HCT116 (cell line): ENCODE measurements at regions not wholly inside any gene's neighbourhood (a gene's known extent, or its start where the extent isn't known, plus 50 kb on each side); places are given as distances from the start of the nearest gene placed in this dataset.

Source experiments
- CBX3 ChIP-seq: IDR thresholded peaks from 2 replicates; pipeline ENCODE4 v1.6.1; 2012; ENCODE audit warnings: low read depth
- CEBPB ChIP-seq: IDR thresholded peaks from 2 replicates; pipeline ENCODE4 v1.6.1; 2012; ENCODE audit warnings: low read depth
- CTCF ChIP-seq, 3 experiments: fragments of 200-600 bp in 1 of 3; sonication (generic) in 1 of 3; IDR thresholded peaks in 2 of 3; conservative IDR thresholded peaks in 1 of 3; 2 replicates each; pipeline ENCODE4 v1.5.1; 2012 to 2017; ENCODE audit warnings: low read depth in 2 of 3, low read length in 2 of 3, antibody characterized with exemption in 1 of 3, borderline replicate concordance in 1 of 3, control low read depth in 1 of 3, mild to moderate bottlenecking in 1 of 3, mixed read lengths in 1 of 3, mixed run types in 1 of 3, moderate library complexity in 1 of 3; ENCODE audit not compliant: insufficient read depth in 1 of 3
- ELF1 ChIP-seq: IDR thresholded peaks from 2 replicates; pipeline ENCODE4 v1.6.1; 2012; ENCODE audit warnings: low read depth, borderline replicate concordance
- FOSL1 ChIP-seq: IDR thresholded peaks from 2 replicates; pipeline ENCODE4 v1.6.1; 2012; ENCODE audit warnings: low read depth
- POLR2A ChIP-seq: IDR thresholded peaks from 2 replicates; pipeline ENCODE4 v1.7.0; 2011; ENCODE audit warnings: borderline replicate concordance; ENCODE audit not compliant: insufficient read depth, insufficient read length; ENCODE audit errors: extremely low read depth
- REST ChIP-seq: IDR thresholded peaks from 2 replicates; pipeline ENCODE4 v1.6.1; 2012; ENCODE audit warnings: low read depth
- YY1 ChIP-seq: IDR thresholded peaks from 2 replicates; pipeline ENCODE4 v1.6.1; 2011; ENCODE audit warnings: low read length, low read depth, moderate library complexity, mild to moderate bottlenecking; ENCODE audit not compliant: insufficient replicate concordance; ENCODE audit errors: extremely low read depth
- ZFX ChIP-seq: fragments of 450-650 bp; IDR thresholded peaks from 2 replicates; pipeline ENCODE4 v1.6.1; 2017

GRCh38 chr5:92678640-92679039 lies 902.4 kb downstream of the NR2F1-AS1 start (continued):
- no peak for TF ChIP-seq REST
- TF ChIP-seq CTCF (IDR thresholded peaks at IDR 0.05 in 2 of 3, conservative IDR thresholded peaks at IDR 0.05 in 1 of 3; ENCODE audit: borderline replicate concordance in 1 of 3, insufficient read depth in 1 of 3, low read depth in 2 of 3, low read length in 2 of 3), result peak; percentile 24 to 65 (median 62); a peak in 5 of 6 replicates
- TF ChIP-seq POLR2A, result no peak
- TF ChIP-seq ZFX, result no peak
- no peak for TF ChIP-seq ELF1
- no peak for TF ChIP-seq FOSL1
- no peak for TF ChIP-seq YY1
- TF ChIP-seq CEBPB, result no peak
- TF ChIP-seq CBX3, result 0 out of 2 replicates have a peak, but pooled peaks have one; percentile 11
